ENCODE measurements at regions not wholly inside any gene's neighbourhood (a gene's known extent, or its start where the extent isn't known, plus 50 kb on each side); places are given as distances from the start of the nearest gene placed in this dataset.

- DNase-seq (ENCODE audit: low spot score) = no peak
- ATAC-seq = no peak
- intact Hi-C loops (cut with DNase I) = no loop called here
Observed at GRCh38 chr12:66898700-66899469, 220.0 kb upstream of the GRIP1 start.

DNA sequence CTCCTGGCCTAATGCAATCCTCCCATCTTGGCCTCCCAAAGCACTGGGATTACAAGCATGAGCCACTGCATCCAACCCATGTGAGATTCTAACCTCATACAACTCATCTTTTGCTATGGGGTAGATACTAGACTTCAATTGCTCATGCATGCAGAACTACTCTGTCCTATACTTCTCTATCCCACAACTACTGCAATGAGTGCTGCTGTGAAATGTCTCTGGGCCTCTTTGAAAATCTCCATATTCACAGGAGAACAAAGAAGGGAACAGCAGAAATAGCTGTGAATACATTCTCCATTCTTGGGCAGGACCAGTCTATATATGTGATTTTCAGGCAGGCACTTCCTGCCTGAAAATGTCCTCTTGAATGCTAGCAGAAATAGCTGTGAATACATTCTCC is 220.7 kb upstream of the GRIP1 start:
- intact Hi-C loops (cut with DNase I) = no loop called here
- DNase-seq (ENCODE audit: low spot score) = no peak
- no peak for ATAC-seq

- intact Hi-C loops (cut with DNase I) = no loop called here
- DNase-seq (ENCODE audit: low spot score) (no peak), ATAC-seq (no peak)
Observed at GRCh38 chr12:66900616-66901015, 221.7 kb upstream of the GRIP1 start.

DNA sequence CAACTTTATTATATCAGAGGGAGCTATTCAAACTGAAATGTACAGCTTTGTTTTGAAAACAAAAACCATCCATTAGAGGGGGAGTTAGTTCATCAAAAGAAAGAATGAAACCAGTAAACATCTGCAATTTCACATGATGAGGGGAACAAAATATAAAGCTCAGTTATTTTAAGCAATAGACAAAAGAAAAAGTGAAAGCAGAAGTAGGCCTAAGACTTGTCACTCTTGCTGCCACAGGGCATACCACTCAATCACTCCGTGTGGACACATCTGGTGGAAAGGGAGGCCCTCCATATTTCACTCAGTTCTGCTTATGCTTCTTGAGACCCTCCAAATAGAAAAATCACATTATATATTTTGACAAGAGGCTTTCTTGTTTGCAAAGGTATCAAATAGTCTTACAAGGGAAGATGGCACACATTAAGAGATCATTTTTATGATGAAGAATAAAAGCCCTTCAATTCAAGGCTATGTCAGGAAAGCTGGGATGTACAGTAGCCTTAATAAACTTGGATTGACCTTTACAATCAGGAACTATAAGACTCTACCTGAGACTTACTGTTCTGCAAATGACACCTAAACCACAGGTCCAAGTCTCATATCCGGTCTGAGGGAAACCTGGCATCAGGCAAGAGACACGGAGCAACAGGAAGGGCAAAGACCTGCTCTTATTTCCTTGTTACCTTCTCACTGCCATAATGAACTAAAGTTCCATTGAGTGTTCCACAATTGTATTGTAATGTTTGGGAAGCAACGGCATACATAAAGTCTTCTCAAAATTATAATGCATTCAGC is 222.5 kb upstream of the GRIP1 start:
- intact Hi-C loops (cut with DNase I) = no loop called here
- no peak for DNase-seq (ENCODE audit: low spot score)
- no peak for ATAC-seq

DNA sequence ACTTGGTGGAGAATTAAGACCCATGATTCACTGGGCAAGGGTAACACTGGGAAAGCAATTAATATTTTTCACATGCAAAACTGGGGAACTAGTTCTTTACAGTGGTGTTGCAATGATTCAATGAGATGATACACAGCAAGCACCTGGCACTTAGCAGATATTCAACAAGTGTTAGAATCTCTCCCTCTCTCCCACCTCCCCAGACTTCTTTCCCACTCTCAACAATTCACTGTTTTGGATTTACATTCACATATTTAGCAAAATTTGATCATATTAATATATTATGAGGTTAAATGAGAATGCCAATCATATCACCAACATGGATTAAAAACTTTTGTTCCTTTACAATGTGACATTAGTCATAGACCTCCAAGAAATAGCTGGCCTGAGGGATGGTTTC is 223.1 kb upstream of the GRIP1 start:
- no peak for ATAC-seq
- DNase-seq (ENCODE audit: low spot score) = no peak
- intact Hi-C loops (cut with DNase I) = no loop called here

- intact Hi-C loops (cut with DNase I) = no loop called here
Observed at GRCh38 chr12:66903782-66904396, 225.0 kb upstream of the GRIP1 start.

DNA sequence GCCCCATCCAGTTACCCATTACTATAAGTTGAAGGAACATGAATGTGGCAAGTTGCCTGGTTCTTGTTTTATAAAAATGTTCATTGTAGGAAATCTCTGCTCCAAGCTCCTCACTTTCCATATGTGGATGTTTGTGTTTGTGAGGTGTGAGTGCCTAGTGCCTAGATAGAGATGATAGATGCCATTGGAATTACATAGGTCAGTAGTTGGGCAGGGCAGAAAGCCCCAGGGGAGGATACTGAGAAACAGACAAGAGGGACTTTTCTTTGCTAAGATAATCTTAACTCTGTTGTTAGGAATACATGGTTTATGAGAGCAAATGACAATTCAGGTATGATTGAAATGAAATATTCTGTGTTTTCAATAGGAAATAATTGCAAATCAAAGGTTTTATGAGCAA is 226.3 kb upstream of the GRIP1 start:
- DNase-seq (ENCODE audit: low spot score) (no peak), ATAC-seq (no peak)
- intact Hi-C loops (cut with DNase I) = no loop called here

More at GRCh38 chr12:66903782-66904396, 225.0 kb upstream of the GRIP1 start:
- DNase-seq (ENCODE audit: low spot score) = no peak
- no peak for ATAC-seq

DNA sequence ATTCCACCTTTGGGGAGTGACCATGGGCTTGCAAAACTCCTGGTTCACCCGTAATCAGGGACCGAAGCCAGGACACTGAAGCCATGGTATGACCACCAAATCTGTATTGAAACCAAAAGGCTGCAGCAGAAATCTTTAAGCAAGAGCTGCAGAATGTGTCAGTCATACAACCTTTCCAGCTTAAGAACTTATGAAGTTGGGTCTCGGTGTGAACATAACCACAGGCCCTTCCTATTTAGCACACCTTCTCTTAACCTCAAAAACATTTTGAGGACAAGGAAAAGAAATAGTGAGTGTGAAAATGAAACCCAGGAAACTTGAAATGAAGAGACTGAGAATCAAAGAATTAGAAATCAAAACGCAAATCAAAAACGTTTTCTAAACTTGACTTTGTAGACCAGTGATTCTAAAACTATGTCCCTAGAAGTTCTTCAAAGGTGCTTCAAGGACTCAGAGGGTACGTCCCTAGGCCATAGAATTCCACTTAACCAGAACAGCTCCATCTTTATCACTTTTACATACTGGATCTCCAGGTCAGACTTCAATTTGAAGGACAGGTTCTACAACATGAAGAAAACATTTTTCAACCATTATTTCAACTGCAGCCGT is 231.6 kb upstream of the GRIP1 start:
- ATAC-seq = no peak
- intact Hi-C loops (cut with DNase I) = no loop called here
- DNase-seq (ENCODE audit: low spot score) = no peak

DNA sequence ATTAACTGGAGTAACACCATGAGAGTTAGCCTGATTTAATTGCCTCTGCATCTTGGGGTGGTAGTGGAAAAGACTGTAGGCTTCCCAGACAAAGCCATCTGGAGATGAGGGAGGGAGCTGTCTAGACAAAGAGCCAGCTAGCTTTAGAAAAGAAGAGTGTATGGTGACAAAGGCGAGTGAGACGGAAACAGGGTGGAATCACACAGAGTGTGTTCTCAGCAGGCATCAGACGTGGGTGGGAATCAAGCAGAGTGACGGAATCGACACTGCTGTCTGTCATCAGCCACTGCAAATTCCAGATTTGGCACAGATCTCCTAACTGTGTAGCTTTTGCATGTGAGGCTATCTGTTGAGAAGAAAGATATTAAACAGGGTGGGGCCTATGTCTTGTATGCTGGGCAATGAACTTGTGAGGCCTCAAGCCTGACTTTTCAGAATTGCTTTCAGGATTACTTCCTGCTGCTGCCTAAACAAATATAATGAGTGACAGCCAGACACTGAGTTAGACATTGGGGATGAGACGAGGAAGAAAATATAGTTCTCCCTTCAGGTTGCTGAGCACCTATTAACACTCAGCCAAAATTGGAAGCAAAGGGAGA is 236.5 kb upstream of the GRIP1 start:
- no peak for ATAC-seq
- intact Hi-C loops (cut with DNase I) = no loop called here
- DNase-seq (ENCODE audit: low spot score) = no peak

DNA sequence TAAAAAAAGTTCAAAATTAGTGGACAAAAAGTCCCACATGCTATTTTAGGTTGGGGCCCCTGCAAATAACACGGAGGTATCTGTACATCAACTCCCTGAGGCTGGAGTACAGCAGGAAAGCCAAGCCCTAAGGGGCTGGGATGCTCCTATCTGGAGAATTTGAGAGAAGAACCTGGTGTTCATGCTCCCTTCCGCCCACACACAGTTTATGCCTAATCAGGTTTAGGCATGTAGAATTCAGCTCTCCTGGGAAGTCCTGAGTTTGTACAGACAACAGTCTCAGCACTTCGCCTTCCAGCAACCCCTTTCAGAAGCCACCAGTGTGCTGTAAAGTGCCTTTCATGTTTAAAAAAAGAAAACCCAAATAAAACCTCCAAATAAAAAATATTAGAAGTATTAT is 237.3 kb upstream of the GRIP1 start:
- intact Hi-C loops (cut with DNase I) = no loop called here

GRCh38 chr12:66919466-66919865 is 240.6 kb upstream of the GRIP1 start:
- ATAC-seq (no peak), DNase-seq (ENCODE audit: low spot score) (no peak)
- intact Hi-C loops (cut with DNase I) = no loop called here

More for the DNA sequence above, 237.3 kb upstream of the GRIP1 start:
- DNase-seq (ENCODE audit: low spot score) (no peak), ATAC-seq (no peak)

DNA sequence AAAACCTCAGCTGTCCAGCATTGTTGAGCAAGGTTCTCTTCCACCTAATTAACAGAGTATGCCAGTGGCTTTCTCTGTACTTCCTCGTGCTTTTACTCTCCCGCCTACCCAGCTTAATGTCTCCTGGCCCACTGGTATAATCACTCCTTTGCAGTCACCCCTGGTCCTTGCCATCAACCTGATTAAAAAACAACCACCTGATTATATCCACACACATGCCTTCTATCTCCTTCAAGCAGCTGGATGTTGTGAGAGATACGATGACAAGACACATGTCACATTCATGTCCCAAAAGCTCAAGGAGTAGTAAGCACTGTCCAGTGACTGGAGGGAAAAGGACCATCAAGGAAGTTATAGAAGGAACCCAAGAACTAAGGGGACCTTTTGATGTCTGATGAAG is 241.3 kb upstream of the GRIP1 start:
- ATAC-seq (no peak), DNase-seq (ENCODE audit: low spot score) (no peak)
- intact Hi-C loops (cut with DNase I) = no loop called here

- intact Hi-C loops (cut with DNase I) = no loop called here
- ATAC-seq = no peak
- no peak for DNase-seq (ENCODE audit: low spot score)
Observed at GRCh38 chr12:66921151-66921550, 242.3 kb upstream of the GRIP1 start.

DNA sequence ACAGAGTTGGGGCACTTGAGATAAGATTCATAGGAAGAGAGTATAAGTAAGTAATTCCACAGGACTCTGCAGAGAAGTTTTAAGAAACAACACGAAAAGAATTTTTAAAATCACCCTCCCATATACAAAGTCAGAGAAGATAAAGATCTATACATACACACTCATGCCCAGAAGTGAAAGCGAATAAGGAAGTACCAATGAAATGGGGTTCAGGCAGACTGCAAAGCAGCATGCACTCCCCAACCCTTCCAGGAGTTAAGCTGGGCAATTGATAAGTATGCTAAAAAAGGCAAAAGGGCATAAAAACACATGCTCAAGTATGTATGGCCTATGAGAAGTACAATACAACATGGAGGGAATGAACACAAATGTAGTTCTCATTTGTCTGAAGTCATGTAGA is 246.2 kb upstream of the GRIP1 start:
- DNase-seq (ENCODE audit: low spot score) = no peak
- no peak for ATAC-seq
- intact Hi-C loops (cut with DNase I) = no loop called here

- ATAC-seq (no peak), DNase-seq (ENCODE audit: low spot score) (no peak)
- intact Hi-C loops (cut with DNase I) = no loop called here
Observed at GRCh38 chr12:66929121-66929520, 250.2 kb upstream of the GRIP1 start.

GRCh38 chr12:66931091-66931490 is 252.2 kb upstream of the GRIP1 start:
- intact Hi-C loops (cut with DNase I) = no loop called here
- DNase-seq (ENCODE audit: low spot score) = no peak
- ATAC-seq = no peak

DNA sequence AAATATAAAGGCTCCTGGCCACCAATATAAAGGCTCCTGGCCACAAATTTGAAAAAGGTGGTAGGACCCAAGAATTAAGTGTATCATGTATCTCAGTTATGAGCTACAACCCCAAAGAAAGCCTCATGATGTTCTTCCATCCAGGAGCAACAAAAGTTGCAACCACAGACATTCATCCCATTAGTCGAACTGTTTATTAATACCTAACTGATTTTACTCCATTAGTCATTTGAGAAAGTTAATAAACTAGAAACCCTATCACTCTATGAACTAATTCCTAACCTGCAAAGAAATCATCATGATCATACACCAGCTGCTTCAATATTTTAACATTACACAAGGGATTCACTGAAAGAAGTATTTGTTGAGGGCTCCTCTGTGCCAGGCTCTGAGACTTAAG is 253.2 kb upstream of the GRIP1 start:
- no peak for ATAC-seq
- no peak for DNase-seq (ENCODE audit: low spot score)
- intact Hi-C loops (cut with DNase I) = no loop called here

DNA sequence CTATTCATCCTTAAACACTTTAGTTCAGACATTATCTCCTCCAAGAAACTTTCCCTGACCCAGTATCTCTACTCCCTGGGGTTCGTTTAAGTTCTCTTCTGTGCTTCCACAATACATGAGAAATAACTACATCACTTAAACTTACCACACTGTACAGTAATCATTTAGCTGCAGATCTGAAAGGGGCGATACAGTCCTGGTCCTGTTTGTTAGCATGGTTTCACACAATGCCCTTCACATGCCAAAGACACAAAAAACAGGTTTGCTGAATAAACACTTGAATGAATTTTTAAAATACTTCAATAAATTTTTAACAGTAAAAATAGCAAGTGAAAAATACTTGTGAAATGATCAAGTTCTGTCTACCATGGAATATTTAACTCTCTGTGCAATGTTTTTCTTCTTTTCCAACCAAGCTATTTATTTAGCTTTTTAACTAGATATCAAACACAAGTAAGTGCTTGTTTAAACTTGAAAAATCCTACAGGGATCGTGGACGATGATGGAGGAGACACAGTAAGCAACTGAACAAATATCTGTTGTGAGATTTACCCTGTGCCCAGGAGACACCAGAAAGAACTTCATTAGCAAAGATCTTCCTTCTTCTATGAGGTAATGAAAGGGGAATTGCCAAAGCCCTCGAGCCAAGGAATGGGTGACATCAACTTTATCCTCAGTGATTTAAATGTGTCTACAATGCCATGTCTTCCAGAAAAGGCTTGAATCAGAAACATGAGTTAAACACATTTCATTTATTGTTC is 255.6 kb upstream of the GRIP1 start:
- DNase-seq (ENCODE audit: low spot score) = no peak
- intact Hi-C loops (cut with DNase I) = no loop called here
- no peak for ATAC-seq

DNA sequence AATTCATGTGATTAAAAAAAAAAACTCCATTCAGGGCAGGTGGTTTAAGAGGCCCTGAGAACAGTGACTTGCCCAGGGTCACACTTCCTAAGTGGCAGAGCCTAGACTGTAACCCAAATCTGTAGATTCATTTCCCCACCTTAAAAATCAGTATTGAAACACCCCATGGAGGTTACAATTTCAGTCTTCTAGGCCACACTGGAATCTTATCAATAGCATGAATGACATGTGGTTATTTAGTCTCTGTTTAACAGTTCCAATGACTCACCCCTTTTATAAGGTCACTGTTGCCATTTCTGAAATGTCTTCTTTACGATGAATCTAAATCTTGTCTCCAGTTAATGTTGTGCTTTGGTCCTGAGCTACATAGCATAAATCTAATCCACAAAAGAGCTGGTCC is 262.3 kb upstream of the GRIP1 start:
- ATAC-seq (no peak), DNase-seq (ENCODE audit: low spot score) (no peak)
- intact Hi-C loops (cut with DNase I) = no loop called here

Data from sciatic nerve (tissue), 2 donors.